ENCODE measurements at regions not wholly inside any gene's neighbourhood (a gene's known extent, or its start where the extent isn't known, plus 50 kb on each side); places are given as distances from the start of the nearest gene placed in this dataset.
"Not testable (repeated sequence)": the region's sequence is repeated elsewhere in the genome, so short reads cannot be mapped to it uniquely, and the experiment has no call there.

- DNase-seq (ENCODE audit: low read depth in 2 of 2) = no peak
Measured at GRCh38 chr3:182393830-182394367, 399.4 kb upstream of the ATP11B start.

GRCh38 chr3:182397164-182397563, 396.1 kb upstream of the ATP11B start:
- no peak for DNase-seq (ENCODE audit: low read depth in 2 of 2)

DNA sequence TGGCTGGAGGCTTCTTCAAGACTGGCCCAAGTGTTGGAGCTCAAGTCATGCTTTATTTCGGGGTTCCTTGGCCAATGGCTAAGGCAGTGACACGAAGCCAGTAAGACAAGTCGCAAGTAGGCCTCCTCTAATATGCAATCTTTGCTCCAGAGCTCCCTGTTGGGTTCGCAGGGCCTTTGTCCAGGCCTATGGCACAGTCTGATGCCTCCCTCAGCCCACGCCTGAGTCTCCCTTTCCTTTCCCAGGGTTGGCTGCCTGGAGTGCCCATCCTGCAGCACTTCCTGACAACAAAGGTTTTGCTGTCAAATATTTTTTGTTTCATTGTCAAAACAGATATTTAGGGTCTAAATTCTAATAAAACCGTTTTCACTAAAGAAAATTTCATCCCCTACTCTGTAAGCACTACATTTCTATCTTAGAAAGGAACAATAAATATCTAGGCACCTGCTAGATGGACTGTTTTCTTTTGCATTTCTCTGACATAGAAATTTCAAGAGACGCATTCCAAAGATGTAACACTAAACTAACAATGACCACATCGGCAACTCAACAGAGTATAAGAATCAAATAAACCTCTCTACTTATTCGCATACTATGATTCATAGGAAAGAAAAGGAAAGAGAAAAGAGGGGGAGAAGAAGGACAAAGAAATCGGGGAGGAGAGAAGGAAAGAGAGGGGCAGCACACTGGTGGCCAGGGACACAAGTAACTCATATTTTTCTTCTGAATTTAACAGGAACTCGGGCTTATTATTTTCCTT, 393.1 kb upstream of the ATP11B start:
- no peak for DNase-seq (ENCODE audit: low read depth in 2 of 2)

DNA sequence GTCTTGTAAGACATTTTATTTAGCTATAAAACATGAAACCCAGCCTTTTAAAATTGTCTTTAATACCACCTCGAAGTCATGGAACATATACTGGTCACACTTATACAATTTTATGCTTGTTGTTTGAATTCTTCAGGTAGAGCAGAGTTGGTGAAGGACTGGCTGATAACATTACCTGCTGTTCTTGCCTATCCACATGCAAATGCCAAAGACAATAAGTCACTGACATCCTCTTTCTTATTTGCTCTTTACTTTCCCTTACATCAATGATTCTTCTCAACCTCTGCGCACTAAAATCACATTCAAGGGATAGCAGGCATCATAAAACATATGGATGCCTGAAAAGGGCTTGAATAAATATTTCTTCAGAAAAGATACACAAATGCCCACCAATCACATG, 392.5 kb upstream of the ATP11B start:
- no peak for DNase-seq (ENCODE audit: low read depth in 2 of 2)

- DNase-seq (ENCODE audit: low read depth in 2 of 2) = no peak
Measured at GRCh38 chr3:182404031-182404430, 389.3 kb upstream of the ATP11B start.

DNA sequence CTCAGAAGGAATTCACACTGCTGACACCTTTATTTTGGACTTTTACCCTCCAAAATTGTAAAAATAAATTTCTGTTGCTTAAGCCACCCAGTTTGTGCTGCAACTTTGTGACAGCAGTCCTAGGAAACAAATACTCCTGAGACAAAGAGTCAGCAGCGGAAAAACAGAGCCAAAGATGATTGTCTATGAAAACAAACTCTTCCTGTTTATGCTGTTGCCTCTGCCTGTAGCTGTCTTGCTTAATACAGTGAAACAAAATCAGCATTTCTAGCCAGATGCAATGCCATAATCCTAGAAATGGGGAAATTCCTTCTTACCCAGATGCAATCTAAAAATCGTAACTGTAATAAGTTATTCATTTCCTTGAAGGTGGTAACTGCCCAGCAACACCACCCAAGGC, 387.5 kb upstream of the ATP11B start:
- DNase-seq (ENCODE audit: low read depth in 2 of 2) = no peak

GRCh38 chr3:182406786-182407185, 386.5 kb upstream of the ATP11B start:
- DNase-seq (ENCODE audit: low read depth in 2 of 2) = no peak

DNA sequence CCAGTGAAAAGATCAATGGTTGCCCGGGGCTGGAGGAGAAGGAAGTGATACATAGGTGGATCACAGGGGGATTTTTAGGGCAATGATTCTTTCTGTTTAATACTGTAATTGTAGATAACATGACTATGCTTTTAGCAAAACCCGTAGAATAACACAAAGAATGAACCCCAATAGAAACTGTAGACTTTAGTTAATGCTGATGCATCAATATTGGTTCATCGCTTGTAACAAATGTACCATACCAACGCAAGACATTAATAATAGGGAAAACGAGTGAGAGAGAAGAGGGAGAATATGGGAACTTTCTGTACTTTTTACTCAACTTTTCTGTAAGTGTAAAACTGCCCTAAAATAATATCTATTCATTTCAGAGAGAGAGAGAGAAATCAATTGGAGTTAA, 383.3 kb upstream of the ATP11B start:
- no peak for DNase-seq (ENCODE audit: low read depth in 2 of 2)

- DNase-seq (ENCODE audit: low read depth in 2 of 2) = no peak
Measured at GRCh38 chr3:182412066-182412465, 381.2 kb upstream of the ATP11B start.

DNA sequence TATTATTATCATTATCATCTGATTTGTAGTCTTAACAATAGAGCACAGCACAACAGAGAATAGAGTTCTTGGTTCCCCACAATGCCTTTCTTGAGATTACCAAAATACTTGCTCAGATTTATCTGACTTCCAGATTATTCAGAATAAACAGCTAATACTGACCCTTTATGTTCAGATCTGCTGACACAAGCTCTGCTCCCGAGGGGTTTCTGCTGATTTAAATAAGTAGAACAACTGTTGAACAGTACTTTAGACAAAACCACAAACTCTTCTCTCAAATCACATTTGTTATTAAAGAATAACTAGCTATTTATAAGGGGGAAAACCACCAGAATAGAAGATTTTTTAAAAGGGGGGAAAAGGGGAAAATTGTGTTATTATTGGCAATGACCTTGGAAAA, 380.2 kb upstream of the ATP11B start:
- no peak for DNase-seq (ENCODE audit: low read depth in 2 of 2)

GRCh38 chr3:182413682-182414081, 379.6 kb upstream of the ATP11B start:
- no peak for DNase-seq (ENCODE audit: low read depth in 2 of 2)

- no peak for DNase-seq (ENCODE audit: low read depth in 2 of 2)
Measured at GRCh38 chr3:182414586-182414985, 378.7 kb upstream of the ATP11B start.

DNA sequence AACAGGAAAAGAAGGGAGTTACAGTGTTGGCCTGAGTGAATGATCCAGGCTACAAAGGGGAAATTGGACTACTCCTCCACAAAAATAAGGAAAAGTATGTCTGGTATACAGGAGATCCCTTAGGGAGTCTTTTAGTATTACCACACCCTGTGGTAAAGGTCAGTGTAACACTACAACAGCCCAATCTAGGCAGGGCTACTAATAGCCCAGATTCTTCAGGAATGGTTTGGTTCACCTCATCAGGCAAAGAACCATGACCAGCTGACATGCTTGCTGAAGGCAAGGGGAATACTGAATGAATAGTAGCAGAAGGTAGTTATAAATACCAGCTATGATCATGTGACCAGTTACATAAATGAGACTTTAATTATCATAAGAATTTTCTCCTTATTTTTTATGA, 372.6 kb upstream of the ATP11B start:
- DNase-seq (ENCODE audit: low read depth in 2 of 2) = no peak

DNA sequence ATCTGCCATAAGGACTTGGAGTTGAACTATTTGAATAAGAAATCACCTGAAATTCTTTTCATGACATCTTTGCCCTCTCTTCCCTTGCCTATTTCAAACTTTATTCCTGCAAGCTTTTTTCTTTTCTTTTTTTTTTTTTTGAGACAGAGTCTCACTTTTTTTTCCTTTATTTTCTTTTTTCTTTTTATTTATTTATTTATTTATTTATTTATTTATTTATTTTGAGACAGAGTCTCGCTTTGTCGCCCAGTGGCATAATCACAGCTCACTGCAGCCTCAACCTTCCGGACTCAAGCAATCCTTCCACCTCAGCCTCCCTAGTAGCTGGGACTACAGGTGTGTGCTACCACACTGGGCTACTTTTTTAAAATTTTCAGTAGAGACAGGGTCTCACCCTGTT, 369.3 kb upstream of the ATP11B start:
- no peak for DNase-seq (ENCODE audit: low read depth in 2 of 2)

- not testable (repeated sequence) for DNase-seq (ENCODE audit: low read depth in 2 of 2)
Measured at GRCh38 chr3:182425926-182426718, 367.2 kb upstream of the ATP11B start.

DNA sequence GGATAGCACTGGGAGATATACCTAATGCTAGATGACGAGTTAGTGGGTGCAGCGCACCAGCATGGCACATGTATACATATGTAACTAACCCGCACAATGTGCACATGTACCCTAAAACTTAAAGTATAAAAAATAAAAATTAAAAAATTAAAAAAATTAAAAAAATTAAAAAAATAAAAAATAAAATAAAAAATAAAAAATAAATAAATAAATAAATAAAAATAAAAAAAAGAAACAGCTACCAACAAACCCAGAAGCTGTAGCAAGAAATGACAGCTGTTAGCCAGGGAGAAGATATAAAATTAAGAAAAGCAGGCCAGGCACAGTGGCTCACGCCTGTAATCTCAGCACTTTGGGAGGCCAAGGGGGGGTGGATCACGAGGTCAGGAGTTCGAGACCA, 361.3 kb upstream of the ATP11B start:
- DNase-seq (ENCODE audit: low read depth in 2 of 2) = not testable (repeated sequence)

DNA sequence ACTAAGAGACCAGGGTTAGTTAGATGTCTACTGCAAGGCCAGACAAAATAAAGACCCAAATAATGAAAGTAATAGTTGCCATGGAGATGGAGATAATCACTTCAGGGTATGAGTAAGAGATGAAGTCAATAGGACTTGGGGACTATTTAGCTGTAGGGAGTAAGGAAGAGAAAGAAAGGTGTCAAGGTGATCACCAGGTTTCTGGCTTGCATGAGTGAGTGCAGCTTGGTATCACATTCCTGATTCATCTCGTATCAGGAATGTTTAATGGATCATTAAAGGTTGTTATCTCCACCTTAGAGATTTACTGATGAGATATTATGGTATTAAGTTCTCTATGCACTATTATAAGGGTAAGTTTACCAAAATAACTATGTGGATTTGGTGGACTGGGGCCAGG, 357.4 kb upstream of the ATP11B start:
- DNase-seq (ENCODE audit: low read depth in 2 of 2) = no peak

DNA sequence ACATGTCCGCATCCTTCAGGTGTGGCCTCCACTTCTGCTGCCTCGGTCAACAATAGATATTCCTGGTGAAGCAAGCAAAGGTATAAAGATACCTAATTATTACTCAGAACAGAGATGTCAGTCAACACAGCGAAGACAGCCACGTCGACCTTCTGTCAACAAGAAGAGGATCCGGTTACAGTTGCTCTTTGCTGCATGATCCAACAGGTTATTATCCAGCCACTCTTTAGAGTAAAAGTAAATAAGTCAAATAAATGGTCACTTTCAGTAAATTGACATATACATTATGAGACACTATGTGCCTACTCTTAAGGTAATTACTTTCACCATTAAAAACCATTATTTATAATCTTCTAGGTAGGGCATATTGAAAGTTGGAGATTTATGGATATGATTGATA, 356.8 kb upstream of the ATP11B start:
- no peak for DNase-seq (ENCODE audit: low read depth in 2 of 2)

DNA sequence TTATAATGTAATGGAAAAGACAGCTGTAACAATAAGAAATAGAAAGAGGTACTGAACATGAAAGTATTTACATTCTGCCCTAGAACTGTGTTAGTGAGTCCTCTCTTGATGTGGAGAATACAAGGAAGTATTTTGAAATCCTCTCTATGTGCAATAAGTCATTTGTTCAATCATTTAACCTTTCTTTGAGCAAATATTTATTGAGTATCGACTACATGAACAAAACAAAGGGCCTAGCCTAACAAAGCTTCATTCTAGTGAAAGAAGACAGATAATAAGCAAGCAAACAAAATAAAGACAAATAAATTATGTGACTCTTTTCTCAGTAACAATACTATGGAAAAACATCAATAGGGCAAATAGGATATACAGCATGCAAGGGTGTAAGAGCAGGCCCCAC, 354.9 kb upstream of the ATP11B start:
- DNase-seq (ENCODE audit: low read depth in 2 of 2) = no peak

DNA sequence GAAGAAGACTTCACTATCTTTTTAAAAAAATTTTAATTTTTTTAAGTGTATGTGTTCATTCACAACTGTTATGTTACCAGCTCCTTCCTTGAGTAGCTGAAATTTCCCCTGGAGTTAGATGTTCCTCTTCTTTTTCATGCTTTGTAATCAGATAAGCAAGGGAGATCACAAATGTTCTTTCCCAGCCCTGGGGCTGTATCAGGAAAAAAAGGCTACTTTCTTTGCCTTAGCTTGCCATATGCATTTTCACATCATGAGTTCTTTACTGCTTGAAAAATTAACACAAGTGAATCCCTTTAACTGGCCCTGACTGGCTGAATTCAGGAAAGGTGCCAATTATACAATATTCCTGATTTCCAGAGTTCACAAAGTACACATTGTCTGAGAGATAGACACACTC, 353.2 kb upstream of the ATP11B start:
- DNase-seq (ENCODE audit: low read depth in 2 of 2) = no peak

DNA sequence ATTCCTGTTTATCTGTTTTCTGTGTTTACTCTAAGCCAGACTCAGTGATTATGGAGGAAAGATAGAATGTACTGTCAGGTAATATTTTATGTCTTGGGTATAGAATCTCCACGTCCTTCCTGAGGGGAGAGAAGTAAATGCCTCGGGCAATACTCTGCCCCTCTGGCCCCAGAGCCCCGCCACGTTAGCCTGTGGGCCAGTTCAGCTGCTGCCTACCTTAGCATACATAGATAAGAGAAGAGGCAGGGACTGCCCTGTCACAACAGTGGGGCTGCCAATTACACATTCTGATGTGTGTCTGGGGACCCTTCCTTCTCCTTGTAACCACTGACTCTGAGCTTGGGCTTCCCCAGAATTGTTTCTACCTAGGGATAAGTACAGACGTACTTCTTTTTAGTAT, 347.7 kb upstream of the ATP11B start:
- DNase-seq (ENCODE audit: low read depth in 2 of 2) = no peak

GRCh38 chr3:182450942-182451787, 342.1 kb upstream of the ATP11B start:
- DNase-seq (ENCODE audit: low read depth in 2 of 2) = no peak
